Naive thymus-derived CD4-positive, alpha-beta T cell (primary cell): ENCODE measurements at regions not wholly inside any gene's neighbourhood (a gene's known extent, or its start where the extent isn't known, plus 50 kb on each side); places are given as distances from the start of the nearest gene placed in this dataset.
"Not testable (repeated sequence)": the region's sequence is repeated elsewhere in the genome, so short reads cannot be mapped to it uniquely, and the experiment has no call there.

Experiments
- ATAC-seq: fragments of 150-1000 bp; cut with Tn5 transposase; 2 replicates; pipeline ENCODE4 v1.10.0; 2021; ENCODE audit warnings: mild to moderate bottlenecking, moderate library complexity
- CTCF ChIA-PET: fragments of 350-600 bp; sonication (Branson Sonifier 250); formaldehyde crosslinking; loops from one replicate; lab custom pipeline; 2021; ENCODE audit warnings: antibody characterized with exemption; lab: Charles Lee
- POLR2A ChIA-PET: fragments of 350-600 bp; sonication (Branson Sonifier 250); formaldehyde crosslinking; loops from one replicate; lab custom pipeline; 2021; ENCODE audit warnings: antibody characterized with exemption, inconsistent platforms; lab: Charles Lee
- DNase-seq, 9 donors: peaks; one replicate each; pipeline versions ENCODE4 v3.0.0 to v3.0.0-alpha.2; 2020 to 2022; ENCODE audit warnings: mixed read lengths in 1 of 9
- H3K27ac ChIP-seq: one replicate; pipeline ENCODE4 v1.7.0; 2013; ENCODE audit warnings: mild to moderate bottlenecking, low read depth, low read length, moderate library complexity
- H3K27me3 ChIP-seq, 2 donors: one replicate each; pipeline ENCODE4 v1.7.0; 2013; ENCODE audit warnings: low read length in 2 of 2, mild to moderate bottlenecking in 2 of 2, moderate library complexity in 2 of 2; ENCODE audit not compliant: control insufficient read depth in 2 of 2, insufficient read depth in 2 of 2
- H3K36me3 ChIP-seq, 3 experiments: 1 replicate in 2 of 3; 2 replicates in 1 of 3; pipeline ENCODE4 v1.7.0; 2013; ENCODE audit warnings: low read length in 3 of 3, mild to moderate bottlenecking in 3 of 3, moderate library complexity in 1 of 3; ENCODE audit not compliant: insufficient read depth in 3 of 3, control insufficient read depth in 2 of 3
- H3K4me1 ChIP-seq, 2 donors: one replicate each; pipeline ENCODE4 v1.7.0; 2013; ENCODE audit warnings: low read length in 2 of 2, mild to moderate bottlenecking in 2 of 2, moderate library complexity in 1 of 2; ENCODE audit not compliant: control insufficient read depth in 2 of 2, insufficient read depth in 2 of 2
- H3K4me3 ChIP-seq: 2 replicates; pipeline ENCODE4 v1.7.0; 2013; ENCODE audit warnings: mild to moderate bottlenecking, low read length
- H3K9me3 ChIP-seq, 3 experiments: 1 replicate in 2 of 3; 2 replicates in 1 of 3; pipeline ENCODE4 v1.7.0; 2013; ENCODE audit warnings: low read length in 3 of 3; ENCODE audit not compliant: control insufficient read depth in 2 of 3
- H3K27ac Mint-ChIP-seq, 9 donors: one replicate each; pipeline ENCODE4 v1.8.0; 2020 to 2022; ENCODE audit warnings: mixed read lengths in 9 of 9, mild to moderate bottlenecking in 8 of 9, moderate library complexity in 5 of 9, inconsistent platforms in 2 of 9
- H3K27me3 Mint-ChIP-seq, 5 donors: one replicate each; pipeline ENCODE4 v1.8.0; 2021 to 2022; ENCODE audit warnings: mixed read lengths in 5 of 5, mild to moderate bottlenecking in 1 of 5
- H3K36me3 Mint-ChIP-seq, 5 donors: one replicate each; pipeline ENCODE4 v1.8.0; 2020 to 2022; ENCODE audit warnings: mixed read lengths in 5 of 5, mild to moderate bottlenecking in 3 of 5, inconsistent platforms in 1 of 5
- H3K4me1 Mint-ChIP-seq, 7 donors: one replicate each; pipeline ENCODE4 v1.8.0; 2020 to 2022; ENCODE audit warnings: mixed read lengths in 7 of 7, mild to moderate bottlenecking in 3 of 7, inconsistent platforms in 1 of 7
- H3K4me3 Mint-ChIP-seq, 10 donors: one replicate each; pipeline ENCODE4 v1.8.0; 2020 to 2022; ENCODE audit warnings: mild to moderate bottlenecking in 10 of 10, mixed read lengths in 10 of 10, moderate library complexity in 6 of 10, inconsistent platforms in 2 of 10
- H3K9me3 Mint-ChIP-seq, 11 donors: one replicate each; pipeline ENCODE4 v1.8.0; 2020 to 2022; ENCODE audit warnings: mixed read lengths in 11 of 11, mild to moderate bottlenecking in 4 of 11, inconsistent platforms in 1 of 11, moderate library complexity in 1 of 11
- intact Hi-C, 2 donors: fragments of 100-400 bp; cut with micrococcal nuclease; formaldehyde crosslinking; loops; one replicate each; pipeline ENCODE4 v1.15.1; 2023

GRCh38 chr6:106746652-106747051 is 117.3 kb downstream of the QRSL1 start:
- POLR2A ChIA-PET, result no interaction called here
- Histone ChIP-seq H3K9me3 (no peaks in the 10 kb centered on the region), H3K27me3 (no peaks in the 10 kb centered on the region), H3K36me3 (no peaks in the 10 kb centered on the region), H3K4me3 (no peak overlapping the region), H3K27ac (no peak overlapping the region), H3K4me1 (no peaks in the 10 kb centered on the region)
- DNase-seq, result no peak
- no peak for ATAC-seq
- Mint-ChIP-seq H3K4me1 (no peaks in the 10 kb centered on the region), H3K9me3 (peaks cover 0 to 5% (median 0%) of the 10 kb centered on the region in 11 donors), H3K36me3 (no peaks in the 10 kb centered on the region), H3K4me3 (no peak overlapping the region), H3K27me3 (peaks cover 5 to 26% (median 18%) of the 10 kb centered on the region in 5 donors), H3K27ac (no peak overlapping the region)
- CTCF ChIA-PET, result no interaction called here
- intact Hi-C loops, result no loop called here

- Mint-ChIP-seq H3K4me1 (no peaks in the 10 kb centered on the region), H3K36me3 (no peaks in the 10 kb centered on the region), H3K9me3 (peaks cover 0 to 5% (median 0%) of the 10 kb centered on the region in 11 donors), H3K27ac (no peak overlapping the region), H3K27me3 (peaks cover 5 to 26% (median 18%) of the 10 kb centered on the region in 5 donors), H3K4me3 (no peak overlapping the region)
- H3K36me3 ChIP-seq, result no peaks in the 10 kb centered on the region
- no peak for ATAC-seq
- H3K9me3 ChIP-seq, result no peaks in the 10 kb centered on the region
- H3K27ac ChIP-seq, result no peak overlapping the region
- no peak overlapping the region for H3K4me3 ChIP-seq
- H3K27me3 ChIP-seq, result no peaks in the 10 kb centered on the region
- no peak for DNase-seq
- CTCF ChIA-PET, result no interaction called here
- H3K4me1 ChIP-seq, result no peaks in the 10 kb centered on the region
- POLR2A ChIA-PET, result no interaction called here
- intact Hi-C loops, result no loop called here
These were observed 116.6 kb downstream of the QRSL1 start for GRCh38 chr6:106745824-106746582.

GRCh38 chr6:106745197-106745770 is 115.9 kb downstream of the QRSL1 start:
- Histone ChIP-seq H3K27me3 (no peaks in the 10 kb centered on the region), H3K4me1 (no peaks in the 10 kb centered on the region), H3K4me3 (no peak overlapping the region), H3K27ac (no peak overlapping the region), H3K9me3 (no peaks in the 10 kb centered on the region), H3K36me3 (no peaks in the 10 kb centered on the region)
- ATAC-seq (no peak), DNase-seq (no peak)
- POLR2A ChIA-PET, result no interaction called here
- intact Hi-C loops, result no loop called here
- Mint-ChIP-seq H3K36me3 (no peaks in the 10 kb centered on the region), H3K27me3 (peaks cover 5 to 26% (median 18%) of the 10 kb centered on the region in 5 donors), H3K9me3 (peaks cover 0 to 5% (median 0%) of the 10 kb centered on the region in 11 donors), H3K4me1 (no peaks in the 10 kb centered on the region), H3K4me3 (no peak overlapping the region), H3K27ac (no peak overlapping the region)
- CTCF ChIA-PET, result no interaction called here

GRCh38 chr6:106744781-106745180 is 115.4 kb downstream of the QRSL1 start:
- DNase-seq, result no peak
- no peaks in the 10 kb centered on the region for H3K4me1 Mint-ChIP-seq
- ChIA-PET POLR2A (no interaction called here), CTCF (interaction anchor here (0.5 kb wide), 1 partner anchor 44 kb away, joined by 5 read pairs; no protein-coding TSS in a partner anchor)
- no peak overlapping the region for H3K4me3 ChIP-seq
- H3K9me3 ChIP-seq, result no peaks in the 10 kb centered on the region
- H3K27me3 Mint-ChIP-seq, result peaks cover 5 to 26% (median 18%) of the 10 kb centered on the region in 5 donors
- no peaks in the 10 kb centered on the region for H3K4me1 ChIP-seq
- H3K9me3 Mint-ChIP-seq, result peaks cover 0 to 5% (median 0%) of the 10 kb centered on the region in 11 donors
- H3K27me3 ChIP-seq, result no peaks in the 10 kb centered on the region
- H3K36me3 ChIP-seq, result no peaks in the 10 kb centered on the region
- H3K36me3 Mint-ChIP-seq, result no peaks in the 10 kb centered on the region
- no peak for ATAC-seq
- no peak overlapping the region for H3K27ac Mint-ChIP-seq
- no peak overlapping the region for H3K27ac ChIP-seq
- no peak overlapping the region for H3K4me3 Mint-ChIP-seq
- intact Hi-C loops, result no loop called here

GRCh38 chr6:106744029-106744428 is 114.7 kb downstream of the QRSL1 start:
- CTCF ChIA-PET, H3K27ac ChIP-seq, H3K4me1 Mint-ChIP-seq, H3K4me1 ChIP-seq, H3K9me3 Mint-ChIP-seq, ATAC-seq, H3K4me3 ChIP-seq, DNase-seq, intact Hi-C loops, H3K9me3 ChIP-seq, H3K36me3 ChIP-seq, H3K27ac Mint-ChIP-seq, H3K36me3 Mint-ChIP-seq, POLR2A ChIA-PET, H3K27me3 ChIP-seq, H3K4me3 Mint-ChIP-seq: not testable (repeated sequence)
- H3K27me3 Mint-ChIP-seq, result peaks cover 5 to 30% (median 20%) of the 10 kb centered on the region in 5 donors

GRCh38 chr6:106743612-106744011 is 114.2 kb downstream of the QRSL1 start:
- ATAC-seq (no peak), DNase-seq (no peak)
- H3K36me3 Mint-ChIP-seq, result no peaks in the 10 kb centered on the region
- ChIA-PET POLR2A (no interaction called here), CTCF (no interaction called here)
- H3K4me1 ChIP-seq, result no peaks in the 10 kb centered on the region
- H3K9me3 Mint-ChIP-seq, result peaks cover 0 to 5% (median 0%) of the 10 kb centered on the region in 11 donors
- H3K9me3 ChIP-seq, result no peaks in the 10 kb centered on the region
- H3K27ac Mint-ChIP-seq, result no peak overlapping the region
- H3K4me3 Mint-ChIP-seq, result no peak overlapping the region
- intact Hi-C loops, result no loop called here
- no peaks in the 10 kb centered on the region for H3K36me3 ChIP-seq
- peaks cover 8 to 30% (median 19%) of the 10 kb centered on the region in 5 donors for H3K27me3 Mint-ChIP-seq
- no peak overlapping the region for H3K27ac ChIP-seq
- no peak overlapping the region for H3K4me3 ChIP-seq
- no peaks in the 10 kb centered on the region for H3K27me3 ChIP-seq
- H3K4me1 Mint-ChIP-seq, result no peaks in the 10 kb centered on the region

GRCh38 chr6:106740287-106740686 is 110.9 kb downstream of the QRSL1 start:
- H3K9me3 Mint-ChIP-seq, result peaks cover 0 to 12% (median 5%) of the 10 kb centered on the region in 11 donors
- no peaks in the 10 kb centered on the region for H3K36me3 Mint-ChIP-seq
- H3K4me3 Mint-ChIP-seq, result no peak overlapping the region
- no peaks in the 10 kb centered on the region for H3K4me1 ChIP-seq
- no peaks in the 10 kb centered on the region for H3K27me3 ChIP-seq
- intact Hi-C loops, result no loop called here
- H3K4me1 Mint-ChIP-seq, result no peaks in the 10 kb centered on the region
- H3K4me3 ChIP-seq, result no peak overlapping the region
- CTCF ChIA-PET, result no interaction called here
- DNase-seq (no peak), ATAC-seq (no peak)
- POLR2A ChIA-PET, result no interaction called here
- no peak overlapping the region for H3K27ac ChIP-seq
- no peak overlapping the region for H3K27ac Mint-ChIP-seq
- H3K36me3 ChIP-seq, result no peaks in the 10 kb centered on the region
- peaks cover 9 to 35% (median 31%) of the 10 kb centered on the region in 5 donors for H3K27me3 Mint-ChIP-seq
- H3K9me3 ChIP-seq, result peaks cover 0 to 3% (median 0%) of the 10 kb centered on the region in 3 experiments
